GM19025 (cell line): ENCODE measurements at regions not wholly inside any gene's neighbourhood (a gene's known extent, or its start where the extent isn't known, plus 50 kb on each side); places are given as distances from the start of the nearest gene placed in this dataset.

Experiments used
- ATAC-seq: cut with Tn5 transposase; IDR thresholded peaks from one replicate; pipeline ENCODE4 v1.9.1; 2021; ENCODE audit warnings: mild to moderate bottlenecking, low read depth, moderate library complexity; ENCODE audit not compliant: unreplicated experiment

GRCh38 chrX:2608638-2609430 lies 82.3 kb upstream of the CD99 start:
- peak; percentile 94 for ATAC-seq

- no peak for ATAC-seq
Measured at GRCh38 chrX:2607113-2607512, 84.0 kb upstream of the CD99 start.

- ATAC-seq = no peak
Measured at GRCh38 chrX:2600564-2600963, 90.5 kb upstream of the CD99 start.

- ATAC-seq = no peak
Measured at GRCh38 chrX:2596555-2597255, 94.4 kb upstream of the CD99 start.

GRCh38 chrX:2596045-2596444 lies 95.0 kb upstream of the CD99 start:
- ATAC-seq = no peak

GRCh38 chrX:2595258-2595657 lies 94.5 kb upstream of the DHRSX start:
- no peak for ATAC-seq

GRCh38 chrX:2594491-2594890 lies 93.7 kb upstream of the DHRSX start:
- ATAC-seq = no peak

GRCh38 chrX:2592279-2592678 lies 91.5 kb upstream of the DHRSX start:
- ATAC-seq = no peak

- ATAC-seq = no peak
Measured at GRCh38 chrX:2589186-2590020, 88.6 kb upstream of the DHRSX start.

GRCh38 chrX:2588049-2588448 lies 87.3 kb upstream of the DHRSX start:
- ATAC-seq = no peak

- no peak for ATAC-seq
Measured at GRCh38 chrX:2587146-2587545, 86.4 kb upstream of the DHRSX start.

- no peak for ATAC-seq
Measured at GRCh38 chrX:2585158-2585470, 84.3 kb upstream of the DHRSX start.

- no peak for ATAC-seq
Measured at GRCh38 chrX:2584251-2585157, 83.7 kb upstream of the DHRSX start.

GRCh38 chrX:2583194-2584162 lies 82.7 kb upstream of the DHRSX start:
- ATAC-seq = no peak

- ATAC-seq = no peak
Measured at GRCh38 chrX:2582667-2583066, 81.9 kb upstream of the DHRSX start.

GRCh38 chrX:2581296-2581695 lies 80.5 kb upstream of the DHRSX start:
- no peak for ATAC-seq

- no peak for ATAC-seq
Measured at GRCh38 chrX:2578864-2579263, 78.1 kb upstream of the DHRSX start.

- no peak for ATAC-seq
Measured at GRCh38 chrX:2577844-2578466, 77.2 kb upstream of the DHRSX start.

- no peak for ATAC-seq
Measured at GRCh38 chrX:2576793-2577192, 76.0 kb upstream of the DHRSX start.
